HK-2 (cell line): ENCODE measurements at regions not wholly inside any gene's neighbourhood (a gene's known extent, or its start where the extent isn't known, plus 50 kb on each side); places are given as distances from the start of the nearest gene placed in this dataset.

Source experiments
- DNase-seq: peaks from one replicate; pipeline ENCODE4 v3.0.0-alpha.2; 2018; ENCODE audit not compliant: unreplicated experiment

DNA sequence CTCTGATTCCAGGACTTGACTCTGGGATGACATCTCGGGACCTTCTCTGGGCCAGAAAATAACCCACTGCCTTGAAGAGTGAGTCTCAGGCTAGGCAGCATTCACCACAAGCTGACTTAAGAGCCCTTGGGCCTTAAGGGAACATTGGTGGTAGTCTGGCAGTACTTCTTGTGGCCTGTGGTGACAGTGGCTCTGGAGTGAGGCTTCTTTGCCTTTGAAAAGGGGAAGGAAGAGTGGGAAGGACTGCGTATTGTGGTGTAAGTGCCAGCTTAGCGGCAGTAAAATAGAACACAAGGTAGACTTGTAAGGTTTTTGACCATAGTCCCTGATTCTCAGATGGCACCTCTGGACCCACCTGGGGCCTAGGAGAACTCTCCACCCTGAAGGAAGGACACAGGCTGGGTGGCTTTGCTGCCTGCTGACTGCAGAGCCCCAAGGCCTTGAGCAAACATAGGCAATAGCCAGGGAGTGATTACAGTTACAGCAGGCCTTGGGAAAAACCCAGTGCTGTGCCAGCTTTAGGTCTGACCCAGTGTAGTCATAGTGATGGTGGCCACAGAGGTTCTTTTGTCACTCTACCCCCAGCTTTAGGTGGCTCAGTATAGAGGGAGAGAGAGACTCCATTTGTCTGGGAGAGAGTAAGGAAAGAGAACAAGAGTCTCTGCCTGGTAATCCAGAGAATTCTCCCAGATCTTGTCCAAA lies 483.9 kb downstream of the SH2D4B start:
- DNase-seq: no peak

DNA sequence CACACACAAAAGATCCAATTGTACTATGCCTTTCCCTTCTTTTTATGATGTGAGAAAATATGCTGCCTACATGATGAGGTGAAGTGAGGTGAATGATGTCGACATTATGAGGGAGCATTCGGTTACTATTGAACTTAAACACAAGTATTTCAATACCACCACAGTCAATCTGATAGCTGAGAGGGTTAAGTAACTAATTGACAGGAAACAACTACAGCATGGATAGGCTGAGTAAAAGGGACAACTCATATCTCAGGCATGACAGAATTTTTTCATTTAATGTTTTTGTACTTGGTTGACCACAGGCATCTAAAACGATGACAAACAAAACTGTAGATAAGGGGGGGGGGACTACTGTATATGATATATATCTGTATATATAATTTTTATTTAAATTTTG lies 488.9 kb downstream of the SH2D4B start:
- DNase-seq: no peak

DNA sequence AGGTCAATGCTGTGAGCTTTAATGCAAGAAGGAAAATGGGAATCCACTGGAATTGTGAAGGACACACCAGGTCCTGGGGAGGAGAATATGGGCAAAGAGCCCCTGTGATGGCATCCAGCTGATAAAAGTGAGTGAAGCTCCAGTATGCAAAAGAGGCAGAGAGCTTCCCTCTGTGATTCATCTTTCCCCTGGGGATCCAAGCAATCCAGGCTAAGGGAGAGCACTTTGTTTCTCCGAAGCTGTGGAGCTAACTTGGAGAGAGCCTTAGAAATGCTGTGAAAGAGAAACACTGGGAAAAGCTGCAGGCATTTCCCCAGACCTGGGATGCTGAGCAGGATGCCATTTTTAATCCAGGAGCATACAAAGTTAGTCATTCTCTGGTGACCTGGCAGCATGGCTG lies 489.5 kb downstream of the SH2D4B start:
- DNase-seq: no peak

DNA sequence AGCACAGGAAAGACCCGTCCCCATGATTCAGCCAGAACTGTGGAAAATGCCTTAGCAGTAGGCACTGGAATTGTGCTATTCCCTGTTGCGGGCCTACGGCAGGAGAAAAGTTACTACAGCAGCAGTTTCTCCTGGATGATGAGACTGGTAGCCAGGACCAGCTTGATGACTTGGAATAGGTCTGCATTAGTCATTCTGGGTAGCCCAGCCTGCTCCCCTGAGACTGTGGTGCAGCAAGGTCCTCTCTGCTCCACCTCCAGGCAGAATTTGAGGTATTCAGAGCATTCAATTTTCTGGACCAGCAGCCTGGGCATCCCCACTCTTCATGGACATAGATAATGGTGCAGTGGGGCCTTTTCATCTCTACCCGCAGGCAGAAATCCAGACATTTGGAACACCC lies 490.0 kb downstream of the SH2D4B start:
- DNase-seq: no peak

DNA sequence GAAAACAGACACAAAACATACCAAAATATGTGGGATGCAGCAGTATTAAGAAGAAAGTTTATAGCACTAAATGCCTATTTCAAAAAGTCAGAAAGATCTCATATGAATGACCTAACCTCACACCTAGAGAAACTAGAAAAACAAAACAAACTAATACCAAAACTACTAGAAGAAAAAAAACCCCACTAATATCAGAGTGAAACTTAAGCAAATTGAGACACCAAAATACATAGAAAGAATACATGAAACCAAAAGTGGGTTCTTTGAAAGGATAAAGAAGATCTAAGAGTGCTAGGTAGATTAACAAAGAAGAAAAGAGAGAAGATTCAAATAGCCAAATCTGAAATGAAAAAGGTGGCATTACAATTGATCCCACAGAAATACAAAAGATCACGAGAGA lies 494.1 kb downstream of the SH2D4B start:
- no peak for DNase-seq

DNA sequence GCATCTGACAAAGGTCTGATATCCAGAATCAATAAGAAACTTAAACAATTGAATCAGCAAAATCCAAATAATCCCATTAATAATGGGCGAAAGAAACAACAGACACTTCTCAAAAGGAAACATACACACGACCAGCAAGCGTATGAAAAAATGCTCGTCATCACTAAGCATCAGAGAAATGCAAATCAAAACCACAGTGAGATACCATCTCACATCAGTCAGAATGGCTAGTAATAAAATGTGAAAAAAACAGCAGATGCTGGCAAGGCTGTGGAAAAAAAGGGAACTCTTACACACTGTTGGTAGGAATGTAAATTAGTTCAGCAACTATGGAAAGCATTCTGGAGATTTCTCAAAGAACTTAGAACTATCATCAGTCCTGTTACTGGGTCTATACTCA lies 496.7 kb downstream of the SH2D4B start:
- no peak for DNase-seq

DNA sequence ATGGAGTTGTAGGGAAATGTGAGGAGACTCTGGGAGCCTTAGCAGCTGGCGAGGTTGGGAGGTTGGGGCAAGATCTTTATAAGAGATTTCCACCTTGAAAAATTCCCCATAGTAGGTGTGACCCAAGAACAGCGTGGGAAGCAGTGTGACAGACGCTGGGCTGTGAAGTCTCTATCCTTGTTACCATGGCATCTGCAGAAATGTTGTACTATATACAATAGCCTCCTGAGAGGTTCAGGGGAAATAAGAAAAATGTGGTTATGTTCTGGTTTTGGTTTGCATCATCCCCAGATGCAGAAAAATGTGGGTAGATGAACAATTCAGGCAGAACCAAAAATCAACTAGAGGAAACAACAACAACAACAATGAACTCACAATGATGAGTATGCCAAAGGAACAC lies 498.6 kb downstream of the SH2D4B start:
- no peak for DNase-seq

DNA sequence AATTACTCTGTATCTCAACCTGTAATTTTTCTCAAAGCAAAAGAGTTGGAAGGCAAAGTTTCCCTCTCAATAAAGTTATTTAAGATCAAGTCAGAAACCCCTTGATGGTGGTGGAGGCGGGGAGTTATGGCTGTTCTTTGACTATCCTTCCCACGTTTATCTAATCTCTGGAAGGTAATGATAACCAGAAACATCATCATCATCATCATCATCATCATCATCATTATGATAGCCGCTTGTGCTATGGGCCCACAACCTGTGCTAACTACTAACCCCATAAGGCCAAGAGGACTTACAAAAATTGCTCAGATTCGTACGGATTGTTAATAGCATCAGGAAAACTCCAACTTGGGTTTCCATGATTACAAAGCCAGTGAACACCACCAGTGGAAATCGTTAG lies 502.3 kb downstream of the SH2D4B start:
- no peak for DNase-seq

DNA sequence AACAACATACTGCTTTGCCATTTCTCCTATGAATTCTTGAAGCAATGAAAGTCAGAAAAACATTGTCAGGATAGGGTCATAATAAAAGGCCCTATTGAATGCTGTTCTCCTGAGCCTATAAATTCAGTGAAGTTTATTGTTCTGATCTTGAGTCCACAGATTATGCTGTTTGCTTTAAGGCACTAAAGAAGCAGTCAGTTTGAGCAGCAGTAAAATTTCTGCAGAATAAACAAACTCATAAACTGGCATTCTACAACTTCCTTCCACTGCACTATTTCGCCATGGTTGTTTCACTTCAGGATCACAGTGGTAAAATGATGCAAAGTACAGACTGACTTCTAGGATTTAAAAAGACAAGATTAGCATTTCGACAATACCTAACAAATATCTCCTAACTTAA lies 503.2 kb downstream of the SH2D4B start:
- DNase-seq: no peak

DNA sequence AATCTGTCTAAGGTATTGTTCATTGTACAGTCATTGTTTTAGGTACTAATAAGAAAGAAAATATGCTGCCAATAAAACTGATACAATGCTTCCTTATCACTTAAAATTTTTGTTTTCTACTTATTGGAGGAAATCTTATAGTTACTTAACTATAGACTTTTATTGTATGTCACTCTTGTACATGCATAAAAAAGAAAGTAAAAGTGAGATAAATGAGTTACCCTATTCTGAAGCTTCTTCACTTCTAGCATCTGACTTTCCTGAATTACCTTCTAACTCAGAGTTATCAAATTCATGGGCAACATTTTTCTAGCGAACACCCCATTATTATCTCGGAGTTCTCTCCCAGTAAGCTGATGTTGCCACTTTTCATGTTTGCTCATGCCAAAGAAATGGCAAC lies 504.9 kb downstream of the SH2D4B start:
- DNase-seq: no peak

DNA sequence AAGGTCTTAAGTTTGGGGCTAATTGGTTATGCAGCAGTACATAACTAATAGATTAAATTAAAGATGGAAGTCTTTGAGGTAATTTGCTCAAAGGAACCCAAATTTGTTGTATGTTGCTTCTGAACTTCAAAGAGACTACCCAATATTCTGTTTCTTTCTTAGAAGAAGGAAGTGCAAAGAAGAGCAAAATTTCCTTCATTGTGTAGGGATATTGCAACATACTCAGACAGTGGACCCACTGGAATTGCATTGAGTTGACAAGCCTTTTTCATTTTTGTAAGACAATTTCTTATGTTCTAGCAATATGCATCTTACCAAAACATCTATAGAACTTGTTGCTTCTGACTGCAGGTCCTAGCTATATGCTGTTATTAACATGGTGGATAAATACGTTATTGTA lies 527.8 kb downstream of the SH2D4B start:
- DNase-seq: no peak

DNA sequence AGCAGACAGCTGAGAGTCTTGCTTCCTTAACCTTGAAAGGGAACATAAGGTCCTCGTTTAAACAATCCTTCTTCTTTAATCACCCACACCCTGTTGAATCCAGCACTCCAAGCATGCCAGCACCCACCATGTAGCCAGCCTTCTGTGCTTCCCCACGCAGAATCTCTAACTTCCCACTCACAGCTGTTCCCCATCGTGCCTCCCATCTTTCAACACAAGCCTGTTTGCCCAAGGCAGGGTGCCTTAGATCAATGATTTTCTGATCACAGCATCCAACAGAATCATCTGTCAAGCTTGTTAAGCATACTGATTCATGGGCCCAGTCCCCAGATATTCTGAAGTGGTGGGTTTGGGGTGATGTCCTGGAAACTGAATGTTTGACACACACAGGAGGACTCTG lies 530.8 kb downstream of the SH2D4B start:
- no peak for DNase-seq

DNA sequence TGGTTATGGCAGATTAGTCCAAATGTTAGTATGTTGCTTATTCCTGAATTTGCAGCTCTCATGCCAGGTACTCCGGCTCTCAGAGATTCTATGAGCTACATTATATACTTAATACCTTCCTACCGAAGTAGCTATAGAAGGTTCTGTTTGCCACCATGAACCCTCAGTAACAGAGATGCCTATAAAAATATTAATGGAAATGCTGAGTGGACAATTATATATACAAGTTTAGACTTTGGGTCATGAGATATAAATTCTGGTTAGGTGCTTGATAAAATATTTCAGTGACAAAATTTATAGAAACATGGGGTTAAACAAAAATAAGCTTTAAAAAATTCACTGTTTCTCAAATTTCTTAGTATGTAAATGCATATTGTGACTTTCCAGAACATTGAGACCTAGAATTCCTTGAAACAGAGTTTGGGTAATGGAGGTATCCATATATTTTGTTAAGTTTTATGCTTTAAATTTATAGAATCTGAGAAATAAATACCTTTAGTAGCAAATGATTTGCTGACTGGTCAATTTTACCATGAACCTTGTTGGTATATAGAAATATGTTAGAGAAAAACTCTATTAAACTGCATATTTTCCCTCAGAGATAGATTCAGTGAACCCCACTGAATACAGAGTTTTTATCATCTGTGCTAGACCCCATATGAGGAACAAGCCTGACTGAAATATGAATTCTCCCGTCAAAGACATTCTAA lies 533.5 kb downstream of the SH2D4B start:
- DNase-seq: no peak

DNA sequence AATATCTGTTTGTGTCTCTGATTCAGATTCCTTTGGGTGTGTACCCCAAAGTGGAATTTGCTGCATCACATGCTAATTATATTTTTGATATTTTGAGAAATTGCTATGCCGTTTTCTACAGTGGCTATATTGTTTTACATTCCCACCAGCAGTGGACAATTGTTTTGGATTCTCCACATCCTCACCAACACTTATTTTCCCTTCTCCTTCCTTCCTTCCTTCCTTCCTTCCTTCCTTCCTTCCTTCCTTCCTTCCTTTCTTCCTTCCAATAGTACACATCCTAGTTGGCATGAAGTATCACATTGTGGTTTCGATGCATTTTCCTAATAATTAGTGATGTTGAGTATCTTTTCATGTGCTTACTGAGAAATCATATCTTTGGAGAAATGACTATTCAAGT lies 535.5 kb downstream of the SH2D4B start:
- DNase-seq: no peak

DNA sequence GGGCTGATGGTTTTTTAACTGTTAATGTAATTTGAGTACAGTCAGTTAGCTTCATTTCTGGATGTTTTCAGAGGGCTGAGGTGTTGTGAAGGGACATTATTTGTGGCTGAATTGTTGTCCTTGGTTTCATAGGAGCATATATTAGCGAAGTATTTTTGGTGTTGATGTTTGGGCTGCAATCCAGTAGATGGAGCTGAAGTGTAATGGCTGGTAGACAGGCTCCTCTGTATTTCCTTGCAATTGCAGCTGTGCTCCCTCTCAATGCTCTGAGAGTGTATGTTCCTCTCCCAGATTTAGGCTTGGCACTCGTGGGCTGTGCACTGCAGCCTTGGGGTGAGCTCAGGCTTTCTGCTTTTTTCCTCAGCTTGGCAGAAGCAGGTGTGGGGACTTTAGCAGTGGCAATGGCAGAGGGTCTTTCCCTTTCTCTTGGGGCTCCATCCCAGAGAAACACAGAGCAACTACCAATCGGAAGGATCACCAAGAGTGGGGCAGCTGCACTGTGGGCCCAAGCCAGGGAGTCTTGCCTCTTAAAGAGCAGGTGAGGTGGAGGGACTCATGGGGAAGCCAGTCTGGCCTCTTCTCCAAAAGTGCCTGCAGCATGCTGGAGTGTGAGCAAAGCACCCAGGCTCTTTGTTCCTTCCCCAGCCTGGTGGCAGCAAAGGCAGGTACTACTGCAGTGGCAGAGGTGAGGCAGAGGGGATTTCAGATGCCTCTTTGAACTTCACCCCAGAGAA lies 544.4 kb downstream of the SH2D4B start:
- DNase-seq: no peak

DNA sequence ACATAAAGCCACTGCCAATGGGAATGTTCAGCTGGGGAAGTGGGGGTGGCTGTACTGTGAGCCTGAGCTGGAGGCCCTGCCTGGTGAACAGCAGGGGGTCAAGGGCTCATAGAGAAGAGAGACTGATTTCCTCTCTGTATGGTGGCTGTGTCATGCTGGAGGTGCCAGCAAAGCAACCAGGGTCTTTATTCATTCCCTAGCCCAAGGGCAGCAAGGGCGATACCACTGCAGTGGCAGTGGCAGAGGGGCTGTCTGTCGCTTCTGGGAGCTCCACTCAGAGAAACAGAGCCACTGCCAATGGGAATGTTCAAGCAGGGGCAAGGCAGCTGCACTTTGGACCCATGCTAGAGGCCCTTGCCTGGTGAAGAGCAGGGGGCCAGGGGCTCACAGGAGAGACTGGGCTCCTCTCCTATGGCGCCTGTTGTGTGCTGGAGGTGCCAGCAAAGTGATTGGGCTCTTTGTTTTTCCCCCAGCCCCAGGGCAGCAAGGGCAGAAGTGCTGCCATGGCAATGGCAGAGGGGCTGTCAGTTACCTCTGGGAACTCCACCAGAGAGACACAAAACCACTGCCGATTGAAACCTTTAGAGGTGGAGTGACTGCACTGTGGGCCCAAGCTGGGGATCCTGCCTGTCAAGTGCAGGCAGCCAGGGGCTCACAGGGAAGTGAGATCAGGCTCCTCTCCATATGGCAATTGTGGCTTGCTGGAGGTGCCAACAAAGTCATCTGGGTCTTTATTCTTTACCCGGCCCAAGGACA lies 545.1 kb downstream of the SH2D4B start:
- DNase-seq: no peak

DNA sequence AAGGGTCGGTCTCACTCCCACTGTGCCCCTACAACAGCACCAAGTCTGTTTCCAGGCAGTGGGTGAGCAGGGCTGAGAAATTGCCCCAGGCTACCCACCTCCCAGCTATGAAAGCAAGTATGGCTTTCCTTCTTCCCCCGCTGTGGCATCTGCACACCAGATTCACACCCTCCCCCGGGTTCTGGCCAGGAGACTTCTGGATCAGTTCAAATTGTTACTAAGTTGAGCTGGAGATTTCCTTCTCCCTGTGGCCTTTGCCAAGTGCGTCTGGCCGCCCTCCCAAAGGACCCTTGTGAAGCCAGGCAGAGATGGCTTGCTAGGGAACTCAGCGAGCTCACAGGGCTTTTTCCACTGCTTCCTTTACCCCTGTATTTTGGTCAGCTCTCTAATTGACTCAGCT lies 555.4 kb downstream of the SH2D4B start:
- no peak for DNase-seq

DNA sequence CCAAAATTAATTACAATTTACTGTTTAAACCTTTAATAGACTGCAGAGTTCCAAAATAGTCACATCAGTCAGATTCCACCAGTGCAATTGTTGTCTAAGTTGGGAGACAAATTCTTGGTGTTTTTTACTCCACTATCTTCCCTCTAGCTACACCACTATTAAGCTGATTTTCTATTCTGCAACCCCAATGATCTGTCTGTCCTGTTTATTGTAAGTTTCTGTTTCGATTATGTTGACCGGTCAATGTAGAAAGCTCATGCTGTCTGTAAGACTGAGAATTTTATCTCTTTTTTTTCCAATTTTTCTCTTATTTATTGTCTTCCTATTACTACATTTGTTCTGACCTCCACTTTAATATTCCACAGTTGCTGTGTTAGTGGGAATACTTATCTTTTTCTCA lies 557.5 kb downstream of the SH2D4B start:
- DNase-seq: no peak

DNA sequence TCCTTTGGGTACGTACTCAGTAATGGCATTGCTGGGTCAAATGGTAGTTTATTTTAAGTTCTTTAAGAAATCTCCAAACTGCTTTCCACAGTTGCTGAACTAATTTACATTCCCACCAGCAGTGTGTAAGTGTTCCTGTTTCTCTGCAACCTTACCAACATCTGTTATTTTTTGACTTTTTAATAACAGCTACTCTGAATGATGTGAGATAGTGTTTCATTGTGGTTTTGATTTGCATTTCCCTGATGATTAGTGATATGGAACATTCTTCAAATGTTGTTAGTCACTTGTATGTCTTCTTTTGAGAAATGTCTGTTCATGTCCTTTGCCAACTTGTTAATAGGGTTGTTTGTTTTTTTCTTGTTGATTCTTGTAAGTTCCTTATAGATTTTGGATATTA lies 558.9 kb downstream of the SH2D4B start:
- no peak for DNase-seq

DNA sequence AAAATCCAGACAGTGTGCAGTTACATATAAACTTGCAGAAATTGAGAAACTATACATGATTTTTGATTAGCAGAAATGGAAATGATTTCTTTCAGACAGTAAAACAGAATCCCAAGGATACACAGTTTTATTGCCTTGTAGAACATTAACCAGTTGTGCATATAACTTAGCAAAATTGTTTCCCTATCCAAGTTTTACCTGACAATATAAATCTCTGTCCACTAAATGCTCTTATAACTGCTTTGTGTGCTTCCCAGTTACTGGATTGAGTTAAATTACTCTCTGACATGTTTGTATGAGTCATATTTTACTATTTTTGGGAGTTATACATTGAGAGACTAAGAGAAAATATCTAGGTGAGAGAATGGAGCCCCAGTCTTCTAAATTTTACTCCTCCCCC lies 563.4 kb downstream of the SH2D4B start:
- no peak for DNase-seq

DNA sequence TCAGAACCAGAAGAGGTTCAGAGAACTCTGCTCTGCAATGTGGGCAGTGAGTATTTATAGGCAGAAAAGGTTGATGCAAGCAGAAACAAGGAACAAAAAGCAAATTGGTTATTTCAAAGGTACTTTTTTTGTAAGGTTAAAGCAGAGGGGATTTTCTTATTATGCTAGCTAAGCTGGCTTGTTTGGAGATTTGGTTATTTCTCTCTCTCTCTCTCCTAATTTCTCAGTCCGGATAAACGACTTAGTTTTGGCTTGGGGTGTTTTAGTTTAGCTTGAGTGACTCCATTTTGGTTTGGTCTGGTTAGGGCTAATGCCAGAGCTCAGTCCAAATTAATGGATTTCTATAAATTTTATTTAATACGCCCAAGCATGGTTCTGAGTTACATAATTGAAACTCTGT lies 566.8 kb downstream of the SH2D4B start:
- DNase-seq: no peak

DNA sequence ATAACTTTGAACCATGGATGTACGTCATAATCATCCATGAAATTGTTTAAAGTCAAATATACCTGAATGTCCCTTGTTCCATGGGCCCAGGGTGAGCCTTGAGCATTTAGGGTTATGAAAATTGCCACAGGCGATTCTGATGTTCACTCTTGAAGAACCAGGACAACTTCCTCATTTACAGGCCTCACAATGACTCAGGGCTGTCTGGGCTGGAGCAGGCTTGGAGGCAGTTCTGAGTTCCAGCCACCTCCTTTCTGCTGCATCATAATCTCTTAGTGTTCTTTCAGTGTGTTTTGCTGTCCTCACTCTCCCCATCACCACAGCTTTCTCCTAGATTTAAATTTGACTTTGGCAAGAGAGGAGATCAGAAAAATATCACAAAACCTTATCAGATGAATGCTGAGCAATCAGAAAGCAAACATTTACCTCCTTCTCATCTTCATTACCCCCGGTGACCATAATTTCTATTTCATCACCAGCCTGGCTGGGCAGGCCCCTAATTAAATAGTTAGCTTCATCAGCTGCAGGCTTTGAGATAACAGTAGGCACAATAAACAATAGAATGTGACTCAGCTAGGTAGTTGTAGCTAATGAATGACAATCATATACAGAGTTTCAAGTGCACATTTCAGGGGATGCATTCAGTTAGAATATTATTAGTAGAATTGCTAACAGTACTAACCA lies 571.0 kb downstream of the SH2D4B start:
- DNase-seq: no peak
